HEK293 (cell line): ENCODE measurements at regions not wholly inside any gene's neighbourhood (a gene's known extent, or its start where the extent isn't known, plus 50 kb on each side); places are given as distances from the start of the nearest gene placed in this dataset.

ENCODE experiments used
- CTCF ChIA-PET: fragments of 350-600 bp; formaldehyde crosslinking; extraction: SDS; loops from one replicate; lab custom pipeline; 2021; ENCODE audit warnings: antibody characterized with exemption; lab: Yijun Ruan, JAX
- POLR2A ChIA-PET: fragments of 300-600 bp; formaldehyde crosslinking; extraction: SDS; loops from one replicate; lab custom pipeline; 2020; ENCODE audit warnings: antibody characterized with exemption, inconsistent platforms; lab: Yijun Ruan, JAX
- H3K27ac ChIP-seq: fragments of 200-500 bp; sonication (Bioruptor generic); 2 replicates; pipeline ENCODE4 v1.5.1; 2014; ENCODE audit warnings: low read depth, low read length, control low read depth, inconsistent platforms; ENCODE audit errors: extremely low read depth
- H3K36me3 ChIP-seq, 2 experiments: fragments of 200-500 bp in 1 of 2; sonication (Bioruptor generic) in 1 of 2; 1 replicate in 1 of 2; 2 replicates in 1 of 2; pipeline ENCODE4 v1.5.1; 2014 to 2017; ENCODE audit warnings: inconsistent platforms in 2 of 2, low read length in 2 of 2; ENCODE audit not compliant: control insufficient read depth in 2 of 2, insufficient read depth in 1 of 2
- H3K4me1 ChIP-seq: fragments of 200-500 bp; sonication (Bioruptor generic); 2 replicates; pipeline ENCODE4 v1.5.1; 2014; ENCODE audit warnings: mild to moderate bottlenecking, low read length, inconsistent platforms; ENCODE audit not compliant: control insufficient read depth, insufficient read depth
- H3K4me3 ChIP-seq: 2 replicates; pipeline ENCODE4 v1.5.1; 2011; ENCODE audit warnings: low read depth, mild to moderate bottlenecking, control low read depth, low read length, moderate library complexity
- H3K9me3 ChIP-seq: fragments of 200-500 bp; sonication (Bioruptor generic); 2 replicates; pipeline ENCODE4 v1.5.1; 2014; ENCODE audit warnings: low read depth, low read length, inconsistent platforms; ENCODE audit not compliant: control insufficient read depth, insufficient read depth
- EGR2 ChIP-seq: fragments of 450-650 bp; formaldehyde crosslinking; IDR thresholded peaks from 2 replicates; pipeline ENCODE4 v1.5.1; 2016; ENCODE audit warnings: low read depth, missing biosample characterization, missing genetic modification characterization
- KLF10 ChIP-seq: fragments of 450-650 bp; IDR thresholded peaks from 2 replicates; pipeline ENCODE4 v1.5.1; 2018; ENCODE audit warnings: missing biosample characterization, mild to moderate bottlenecking, missing genetic modification characterization
- MEIS1 ChIP-seq: sonication (generic); formaldehyde crosslinking; IDR thresholded peaks from 2 replicates; pipeline ENCODE4 v1.8.1; 2022; ENCODE audit warnings: missing genetic modification reagents, mild to moderate bottlenecking, borderline replicate concordance
- OVOL3 ChIP-seq: fragments of 450-650 bp; formaldehyde crosslinking; IDR thresholded peaks from 2 replicates; pipeline ENCODE4 v1.5.1; 2016; ENCODE audit warnings: missing biosample characterization, missing genetic modification characterization
- SP2 ChIP-seq: fragments of 450-650 bp; formaldehyde crosslinking; IDR thresholded peaks from 2 replicates; pipeline ENCODE4 v1.5.1; 2016; ENCODE audit warnings: missing biosample characterization, missing genetic modification characterization
- ZFHX2 ChIP-seq: fragments of 450-650 bp; formaldehyde crosslinking; conservative IDR thresholded peaks from 2 replicates; pipeline ENCODE4 v1.5.1; 2016; ENCODE audit warnings: missing biosample characterization, missing genetic modification characterization
- ZIC2 ChIP-seq: fragments of 450-650 bp; formaldehyde crosslinking; IDR thresholded peaks from 2 replicates; pipeline ENCODE4 v1.5.1; 2016; ENCODE audit warnings: missing biosample characterization, missing genetic modification characterization
- ZNF146 ChIP-seq: fragments of 450-650 bp; formaldehyde crosslinking; IDR thresholded peaks from 2 replicates; pipeline ENCODE4 v1.5.1; 2016; ENCODE audit warnings: missing biosample characterization, missing genetic modification characterization
- ZNF174 ChIP-seq: fragments of 450-650 bp; formaldehyde crosslinking; IDR thresholded peaks from 2 replicates; pipeline ENCODE4 v1.5.0; 2017; ENCODE audit warnings: missing biosample characterization, mild to moderate bottlenecking, missing genetic modification characterization
- ZNF292 ChIP-seq: fragments of 450-650 bp; formaldehyde crosslinking; IDR thresholded peaks from 2 replicates; pipeline ENCODE4 v1.5.1; 2016; ENCODE audit warnings: low read depth, missing biosample characterization, missing genetic modification characterization, borderline replicate concordance
- ZNF335 ChIP-seq: fragments of 450-650 bp; formaldehyde crosslinking; conservative IDR thresholded peaks from 2 replicates; pipeline ENCODE4 v1.5.1; 2016; ENCODE audit warnings: missing biosample characterization, missing genetic modification characterization
- ZNF391 ChIP-seq: fragments of 450-650 bp; formaldehyde crosslinking; IDR thresholded peaks from 2 replicates; pipeline ENCODE4 v1.5.1; 2016; ENCODE audit warnings: low read depth, missing biosample characterization, missing genetic modification characterization, borderline replicate concordance
- ZNF501 ChIP-seq: fragments of 450-650 bp; formaldehyde crosslinking; IDR thresholded peaks from 2 replicates; pipeline ENCODE4 v1.5.1; 2016; ENCODE audit warnings: missing biosample characterization, missing genetic modification characterization
- ZNF747 ChIP-seq: fragments of 450-650 bp; formaldehyde crosslinking; IDR thresholded peaks from 2 replicates; pipeline ENCODE4 v1.5.1; 2016; ENCODE audit warnings: missing biosample characterization, missing genetic modification characterization
- ZNF768 ChIP-seq: fragments of 450-650 bp; formaldehyde crosslinking; IDR thresholded peaks from 2 replicates; pipeline ENCODE4 v1.5.1; 2018; ENCODE audit warnings: missing biosample characterization, mild to moderate bottlenecking, missing genetic modification characterization
- ZNF791 ChIP-seq: fragments of 450-650 bp; formaldehyde crosslinking; IDR thresholded peaks from 2 replicates; pipeline ENCODE4 v1.5.1; 2016; ENCODE audit warnings: missing biosample characterization, missing genetic modification characterization
- TF ChIP-seq, protein P1 (sequence below): fragments of 450-650 bp; formaldehyde crosslinking; conservative IDR thresholded peaks from 2 replicates; pipeline ENCODE4 v1.5.1; 2016; ENCODE audit warnings: low read depth, missing biosample characterization, missing genetic modification characterization
- TF ChIP-seq, protein P2 (sequence below): fragments of 450-650 bp; formaldehyde crosslinking; IDR thresholded peaks from 2 replicates; pipeline ENCODE4 v1.5.1; 2016; ENCODE audit warnings: missing biosample characterization, missing genetic modification characterization
- TF ChIP-seq, protein P3 (sequence below): fragments of 450-650 bp; formaldehyde crosslinking; IDR thresholded peaks from 2 replicates; pipeline ENCODE4 v1.5.1; 2016; ENCODE audit warnings: missing biosample characterization, missing genetic modification characterization
- TF ChIP-seq, protein P4 (sequence below): fragments of 450-650 bp; formaldehyde crosslinking; IDR thresholded peaks from 2 replicates; pipeline ENCODE4 v1.5.1; 2017; ENCODE audit warnings: missing biosample characterization, missing genetic modification characterization

DNA sequence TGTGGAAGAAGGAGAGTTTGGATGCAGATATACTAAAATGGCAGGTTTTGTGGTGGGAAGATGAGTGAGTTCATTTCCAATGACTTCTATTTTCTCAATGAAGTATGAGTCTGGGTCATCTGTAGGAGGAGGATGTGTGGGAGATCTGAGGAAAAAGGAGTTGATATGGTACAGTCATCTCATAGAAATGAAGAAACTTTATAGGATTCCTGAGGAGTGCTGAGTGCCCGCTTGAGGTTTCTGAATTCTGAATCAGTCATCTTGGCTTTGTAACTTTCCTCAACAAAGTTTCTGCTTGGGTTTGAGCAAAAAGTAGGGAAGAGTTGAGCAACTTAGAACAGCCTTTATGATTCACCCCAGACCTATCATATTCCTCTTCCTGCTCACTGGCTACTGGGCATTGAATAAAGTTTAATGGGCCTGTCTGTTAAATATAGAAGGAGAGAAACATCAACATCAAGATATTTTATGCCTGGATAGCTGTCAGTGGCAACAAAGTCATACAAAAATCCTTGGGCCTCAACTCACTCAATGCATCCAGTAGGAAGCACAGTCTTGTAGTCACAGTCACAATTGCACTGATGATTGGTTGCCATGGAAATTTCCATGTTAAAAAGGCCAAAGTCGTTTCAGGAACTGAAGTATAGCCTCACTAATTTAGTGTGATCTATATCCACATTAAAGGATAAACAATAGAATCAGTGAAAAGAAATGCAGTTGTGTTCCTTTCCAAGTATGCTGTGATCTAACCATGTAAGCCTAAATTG, 284.7 kb downstream of the DUSP6 start:
- Histone ChIP-seq H3K4me1 (no peaks in the 10 kb centered on the region), H3K36me3 (no peaks in the 10 kb centered on the region), H3K27ac (no peak overlapping the region), H3K4me3 (no peak overlapping the region), H3K9me3 (no peaks in the 10 kb centered on the region)
- ChIA-PET POLR2A (no interaction called here), CTCF (interaction anchor here (0.6 to 0.9 kb wide), 2 partner anchors 10 to 403 kb away, joined by 3 read pairs; no protein-coding TSS in a partner anchor)
- TF ChIP-seq ZIC2 (tag by site-specific recombination) (no peak), EGR2 (peak; percentile 80), OVOL3 (tag by site-specific recombination) (no peak), ZNF391 (tag by site-specific recombination) (no peak), ZFHX2 (peak; percentile 76)
- TF ChIP-seq, protein P1, sequence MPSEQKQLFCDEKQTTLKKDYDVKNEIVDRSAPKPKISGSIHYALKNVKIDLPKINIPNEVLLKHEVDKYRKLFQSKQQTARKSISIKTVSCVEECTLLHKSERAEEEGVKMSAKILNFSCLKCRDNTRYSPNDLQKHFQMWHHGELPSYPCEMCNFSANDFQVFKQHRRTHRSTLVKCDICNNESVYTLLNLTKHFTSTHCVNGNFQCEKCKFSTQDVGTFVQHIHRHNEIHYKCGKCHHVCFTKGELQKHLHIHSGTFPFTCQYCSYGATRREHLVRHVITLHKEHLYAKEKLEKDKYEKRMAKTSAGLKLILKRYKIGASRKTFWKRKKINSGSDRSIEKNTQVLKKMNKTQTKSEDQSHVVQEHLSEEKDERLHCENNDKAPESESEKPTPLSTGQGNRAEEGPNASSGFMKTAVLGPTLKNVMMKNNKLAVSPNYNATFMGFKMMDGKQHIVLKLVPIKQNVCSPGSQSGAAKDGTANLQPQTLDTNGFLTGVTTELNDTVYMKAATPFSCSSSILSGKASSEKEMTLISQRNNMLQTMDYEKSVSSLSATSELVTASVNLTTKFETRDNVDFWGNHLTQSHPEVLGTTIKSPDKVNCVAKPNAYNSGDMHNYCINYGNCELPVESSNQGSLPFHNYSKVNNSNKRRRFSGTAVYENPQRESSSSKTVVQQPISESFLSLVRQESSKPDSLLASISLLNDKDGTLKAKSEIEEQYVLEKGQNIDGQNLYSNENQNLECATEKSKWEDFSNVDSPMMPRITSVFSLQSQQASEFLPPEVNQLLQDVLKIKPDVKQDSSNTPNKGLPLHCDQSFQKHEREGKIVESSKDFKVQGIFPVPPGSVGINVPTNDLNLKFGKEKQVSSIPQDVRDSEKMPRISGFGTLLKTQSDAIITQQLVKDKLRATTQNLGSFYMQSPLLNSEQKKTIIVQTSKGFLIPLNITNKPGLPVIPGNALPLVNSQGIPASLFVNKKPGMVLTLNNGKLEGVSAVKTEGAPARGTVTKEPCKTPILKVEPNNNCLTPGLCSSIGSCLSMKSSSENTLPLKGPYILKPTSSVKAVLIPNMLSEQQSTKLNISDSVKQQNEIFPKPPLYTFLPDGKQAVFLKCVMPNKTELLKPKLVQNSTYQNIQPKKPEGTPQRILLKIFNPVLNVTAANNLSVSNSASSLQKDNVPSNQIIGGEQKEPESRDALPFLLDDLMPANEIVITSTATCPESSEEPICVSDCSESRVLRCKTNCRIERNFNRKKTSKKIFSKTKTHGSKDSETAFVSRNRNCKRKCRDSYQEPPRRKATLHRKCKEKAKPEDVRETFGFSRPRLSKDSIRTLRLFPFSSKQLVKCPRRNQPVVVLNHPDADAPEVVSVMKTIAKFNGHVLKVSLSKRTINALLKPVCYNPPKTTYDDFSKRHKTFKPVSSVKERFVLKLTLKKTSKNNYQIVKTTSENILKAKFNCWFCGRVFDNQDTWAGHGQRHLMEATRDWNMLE (tag by site-specific recombination), result no peak

DNA sequence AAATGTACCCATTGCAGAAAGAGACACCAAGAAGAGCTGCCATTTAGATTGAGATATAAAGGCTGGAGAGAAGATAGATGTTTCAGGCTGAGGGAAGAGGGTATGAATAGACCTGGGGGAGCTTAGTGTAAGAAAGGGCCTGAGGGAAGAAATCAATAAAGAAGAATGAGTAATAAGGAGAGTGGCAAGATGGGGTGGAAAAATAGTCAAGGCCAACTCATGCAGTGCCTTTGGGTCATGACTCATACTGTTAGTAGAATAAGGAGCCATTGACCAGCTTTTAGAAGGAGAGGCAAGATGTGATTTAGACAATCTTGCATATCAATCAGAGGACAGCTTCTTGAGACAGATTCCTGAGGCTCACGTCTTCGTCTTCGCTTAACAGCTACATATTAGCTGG, 287.5 kb downstream of the DUSP6 start:
- Histone ChIP-seq H3K9me3 (no peaks in the 10 kb centered on the region), H3K36me3 (no peaks in the 10 kb centered on the region), H3K27ac (no peak overlapping the region), H3K4me1 (no peaks in the 10 kb centered on the region), H3K4me3 (no peak overlapping the region)
- TF ChIP-seq, protein P2, sequence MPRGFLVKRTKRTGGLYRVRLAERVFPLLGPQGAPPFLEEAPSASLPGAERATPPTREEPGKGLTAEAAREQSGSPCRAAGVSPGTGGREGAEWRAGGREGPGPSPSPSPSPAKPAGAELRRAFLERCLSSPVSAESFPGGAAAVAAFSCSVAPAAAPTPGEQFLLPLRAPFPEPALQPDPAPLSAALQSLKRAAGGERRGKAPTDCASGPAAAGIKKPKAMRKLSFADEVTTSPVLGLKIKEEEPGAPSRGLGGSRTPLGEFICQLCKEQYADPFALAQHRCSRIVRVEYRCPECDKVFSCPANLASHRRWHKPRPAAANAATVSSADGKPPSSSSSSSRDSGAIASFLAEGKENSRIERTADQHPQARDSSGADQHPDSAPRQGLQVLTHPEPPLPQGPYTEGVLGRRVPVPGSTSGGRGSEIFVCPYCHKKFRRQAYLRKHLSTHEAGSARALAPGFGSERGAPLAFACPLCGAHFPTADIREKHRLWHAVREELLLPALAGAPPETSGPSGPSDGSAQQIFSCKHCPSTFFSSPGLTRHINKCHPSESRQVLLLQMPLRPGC (tag by site-specific recombination), result no peak
- TF ChIP-seq ZNF791, result no peak
- TF ChIP-seq KLF10 (tag by site-specific recombination), result no peak
- ChIA-PET POLR2A (no interaction called here), CTCF (interaction anchor here (0.6 to 0.8 kb wide), 4 partner anchors 102 to 449 kb away, joined by 3 to 4 read pairs (median 4); no protein-coding TSS in a partner anchor)

DNA sequence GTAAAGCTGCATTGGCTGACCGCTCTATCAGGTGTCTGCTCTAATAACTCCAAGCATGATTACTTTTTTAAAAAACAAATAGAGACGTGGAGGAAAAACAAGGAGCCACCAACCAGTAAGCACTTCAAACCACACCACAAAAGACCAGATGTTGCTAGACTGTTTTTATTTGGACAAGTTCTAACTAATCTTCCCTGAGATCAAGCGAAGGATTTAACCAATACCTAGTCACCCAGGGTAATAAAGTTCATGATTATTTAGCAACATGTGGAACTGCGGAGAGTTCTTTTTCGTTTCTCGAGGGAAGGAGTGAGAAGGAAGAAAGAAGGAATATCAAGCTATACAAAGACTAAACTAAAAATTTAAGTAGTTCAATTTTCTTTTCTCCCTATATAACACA, 288.1 kb downstream of the DUSP6 start:
- H3K4me3 ChIP-seq, result no peak overlapping the region
- ChIA-PET POLR2A (no interaction called here), CTCF (interaction anchor here (0.6 to 0.8 kb wide), 6 partner anchors 70 to 450 kb away, joined by 3 to 5 read pairs (median 4); no protein-coding TSS in a partner anchor)
- H3K36me3 ChIP-seq, result no peaks in the 10 kb centered on the region
- no peak overlapping the region for H3K27ac ChIP-seq
- no peaks in the 10 kb centered on the region for H3K4me1 ChIP-seq
- H3K9me3 ChIP-seq, result no peaks in the 10 kb centered on the region
- TF ChIP-seq ZNF174 (no peak), ZNF747 (tag by site-specific recombination) (no peak), ZNF146 (no peak), ZNF335 (no peak), ZNF768 (tag by site-specific recombination) (no peak), SP2 (tag by site-specific recombination) (no peak), MEIS1 (CRISPR knock-in tag) (no peak), ZNF292 (tag by site-specific recombination) (no peak), ZNF501 (tag by site-specific recombination) (no peak)
- TF ChIP-seq, protein P3, sequence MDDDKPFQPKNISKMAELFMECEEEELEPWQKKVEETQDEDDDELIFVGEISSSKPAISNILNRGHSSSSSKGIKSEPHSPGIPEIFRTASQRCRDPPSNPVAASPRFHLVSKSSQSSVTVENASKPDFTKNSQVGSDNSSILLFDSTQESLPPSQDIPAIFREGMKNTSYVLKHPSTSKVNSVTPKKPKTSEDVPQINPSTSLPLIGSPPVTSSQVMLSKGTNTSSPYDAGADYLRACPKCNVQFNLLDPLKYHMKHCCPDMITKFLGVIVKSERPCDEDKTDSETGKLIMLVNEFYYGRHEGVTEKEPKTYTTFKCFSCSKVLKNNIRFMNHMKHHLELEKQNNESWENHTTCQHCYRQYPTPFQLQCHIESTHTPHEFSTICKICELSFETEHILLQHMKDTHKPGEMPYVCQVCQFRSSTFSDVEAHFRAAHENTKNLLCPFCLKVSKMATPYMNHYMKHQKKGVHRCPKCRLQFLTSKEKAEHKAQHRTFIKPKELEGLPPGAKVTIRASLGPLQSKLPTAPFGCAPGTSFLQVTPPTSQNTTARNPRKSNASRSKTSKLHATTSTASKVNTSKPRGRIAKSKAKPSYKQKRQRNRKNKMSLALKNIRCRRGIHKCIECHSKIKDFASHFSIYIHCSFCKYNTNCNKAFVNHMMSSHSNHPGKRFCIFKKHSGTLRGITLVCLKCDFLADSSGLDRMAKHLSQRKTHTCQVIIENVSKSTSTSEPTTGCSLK (tag by site-specific recombination), result no peak
- TF ChIP-seq, protein P4, sequence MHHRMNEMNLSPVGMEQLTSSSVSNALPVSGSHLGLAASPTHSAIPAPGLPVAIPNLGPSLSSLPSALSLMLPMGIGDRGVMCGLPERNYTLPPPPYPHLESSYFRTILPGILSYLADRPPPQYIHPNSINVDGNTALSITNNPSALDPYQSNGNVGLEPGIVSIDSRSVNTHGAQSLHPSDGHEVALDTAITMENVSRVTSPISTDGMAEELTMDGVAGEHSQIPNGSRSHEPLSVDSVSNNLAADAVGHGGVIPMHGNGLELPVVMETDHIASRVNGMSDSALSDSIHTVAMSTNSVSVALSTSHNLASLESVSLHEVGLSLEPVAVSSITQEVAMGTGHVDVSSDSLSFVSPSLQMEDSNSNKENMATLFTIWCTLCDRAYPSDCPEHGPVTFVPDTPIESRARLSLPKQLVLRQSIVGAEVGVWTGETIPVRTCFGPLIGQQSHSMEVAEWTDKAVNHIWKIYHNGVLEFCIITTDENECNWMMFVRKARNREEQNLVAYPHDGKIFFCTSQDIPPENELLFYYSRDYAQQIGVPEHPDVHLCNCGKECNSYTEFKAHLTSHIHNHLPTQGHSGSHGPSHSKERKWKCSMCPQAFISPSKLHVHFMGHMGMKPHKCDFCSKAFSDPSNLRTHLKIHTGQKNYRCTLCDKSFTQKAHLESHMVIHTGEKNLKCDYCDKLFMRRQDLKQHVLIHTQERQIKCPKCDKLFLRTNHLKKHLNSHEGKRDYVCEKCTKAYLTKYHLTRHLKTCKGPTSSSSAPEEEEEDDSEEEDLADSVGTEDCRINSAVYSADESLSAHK (tag by site-specific recombination), result no peak
